Tibial nerve (tissue), 4 donors: ENCODE measurements at regions not wholly inside any gene's neighbourhood (a gene's known extent, or its start where the extent isn't known, plus 50 kb on each side); places are given as distances from the start of the nearest gene placed in this dataset.

ENCODE experiments used
- EP300 ChIP-seq, 2 donors: sonication (generic); formaldehyde crosslinking; IDR thresholded peaks; one replicate each; pipeline ENCODE4 v1.6.1; 2017; ENCODE audit warnings: antibody characterized with exemption in 2 of 2, mild to moderate bottlenecking in 1 of 2
- POLR2A ChIP-seq, 2 donors: fragments of 450-650 bp; IDR thresholded peaks; one replicate each; pipeline ENCODE4 v1.6.1; 2017; ENCODE audit warnings: antibody characterized with exemption in 2 of 2, mild to moderate bottlenecking in 2 of 2, moderate library complexity in 2 of 2
- TF ChIP-seq, protein P1 (sequence below), 5 experiments: fragments of 200-600 bp in 3 of 5; fragments of 450-650 bp in 2 of 5; sonication (generic) in 3 of 5; IDR thresholded peaks; one replicate each; pipeline ENCODE4 v1.5.1; 2016 to 2019; ENCODE audit warnings: antibody characterized with exemption in 5 of 5, mild to moderate bottlenecking in 3 of 5, moderate library complexity in 2 of 5

DNA sequence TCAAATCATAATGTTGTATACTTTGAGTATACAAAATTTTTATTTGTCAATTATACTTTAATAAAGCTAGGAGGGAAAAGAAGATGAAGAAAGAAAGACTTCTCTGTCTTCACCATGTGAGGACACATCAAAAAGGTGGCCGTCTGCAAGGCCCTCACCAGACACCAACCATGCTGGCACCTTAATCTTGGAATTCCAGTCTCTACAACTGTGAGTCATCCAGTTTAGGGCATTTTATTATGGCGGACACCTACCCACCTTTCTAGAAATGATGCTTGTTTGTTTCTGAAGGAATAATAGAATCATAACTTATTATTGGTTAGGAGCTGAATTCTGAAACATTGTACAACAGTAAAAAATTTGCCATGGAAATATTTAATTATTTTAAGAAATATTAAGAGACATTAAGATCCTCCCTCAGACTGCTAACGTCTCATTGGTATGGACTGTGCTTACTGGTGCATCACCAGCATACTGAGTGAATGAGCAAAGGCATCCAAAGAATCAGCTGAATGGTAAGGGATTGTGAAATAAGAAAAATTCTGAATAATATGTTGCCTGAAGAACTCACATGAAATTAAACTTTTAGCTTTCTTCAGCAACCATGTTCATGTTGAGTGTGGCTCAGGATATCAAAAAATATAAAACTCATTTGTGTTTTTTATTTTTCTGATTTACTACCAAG lies 536.6 kb downstream of the HTR7 start:
- TF ChIP-seq, protein P1, sequence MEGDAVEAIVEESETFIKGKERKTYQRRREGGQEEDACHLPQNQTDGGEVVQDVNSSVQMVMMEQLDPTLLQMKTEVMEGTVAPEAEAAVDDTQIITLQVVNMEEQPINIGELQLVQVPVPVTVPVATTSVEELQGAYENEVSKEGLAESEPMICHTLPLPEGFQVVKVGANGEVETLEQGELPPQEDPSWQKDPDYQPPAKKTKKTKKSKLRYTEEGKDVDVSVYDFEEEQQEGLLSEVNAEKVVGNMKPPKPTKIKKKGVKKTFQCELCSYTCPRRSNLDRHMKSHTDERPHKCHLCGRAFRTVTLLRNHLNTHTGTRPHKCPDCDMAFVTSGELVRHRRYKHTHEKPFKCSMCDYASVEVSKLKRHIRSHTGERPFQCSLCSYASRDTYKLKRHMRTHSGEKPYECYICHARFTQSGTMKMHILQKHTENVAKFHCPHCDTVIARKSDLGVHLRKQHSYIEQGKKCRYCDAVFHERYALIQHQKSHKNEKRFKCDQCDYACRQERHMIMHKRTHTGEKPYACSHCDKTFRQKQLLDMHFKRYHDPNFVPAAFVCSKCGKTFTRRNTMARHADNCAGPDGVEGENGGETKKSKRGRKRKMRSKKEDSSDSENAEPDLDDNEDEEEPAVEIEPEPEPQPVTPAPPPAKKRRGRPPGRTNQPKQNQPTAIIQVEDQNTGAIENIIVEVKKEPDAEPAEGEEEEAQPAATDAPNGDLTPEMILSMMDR (IDR thresholded peaks at IDR 0.05): no peak
- TF ChIP-seq POLR2A (IDR thresholded peaks at IDR 0.05) (no peak), EP300 (IDR thresholded peaks at IDR 0.05) (no peak)
